ENCODE measurements at regions not wholly inside any gene's neighbourhood (a gene's known extent, or its start where the extent isn't known, plus 50 kb on each side); places are given as distances from the start of the nearest gene placed in this dataset.

- TF ChIP-seq CTCF (IDR thresholded peaks at IDR 0.05) (no peak), POLR2A (IDR thresholded peaks at IDR 0.05) (no peak), EP300 (IDR thresholded peaks at IDR 0.05) (no peak)
These were observed 113.6 kb upstream of the CD180 start for GRCh38 chr5:67310169-67310568.

All from tibial nerve (tissue), 4 donors.